HEK293 (cell line): ENCODE measurements at regions not wholly inside any gene's neighbourhood (a gene's known extent, or its start where the extent isn't known, plus 50 kb on each side); places are given as distances from the start of the nearest gene placed in this dataset.
A peak's percentile ranks its signal among the peaks of the same experiment; 100 is the strongest.

Experiments used
- CTCF ChIA-PET: fragments of 350-600 bp; formaldehyde crosslinking; extraction: SDS; loops from one replicate; lab custom pipeline; 2021; ENCODE audit warnings: antibody characterized with exemption; lab: Yijun Ruan, JAX
- POLR2A ChIA-PET: fragments of 300-600 bp; formaldehyde crosslinking; extraction: SDS; loops from one replicate; lab custom pipeline; 2020; ENCODE audit warnings: antibody characterized with exemption, inconsistent platforms; lab: Yijun Ruan, JAX
- H3K27ac ChIP-seq: fragments of 200-500 bp; sonication (Bioruptor generic); 2 replicates; pipeline ENCODE4 v1.5.1; 2014; ENCODE audit warnings: low read depth, low read length, control low read depth, inconsistent platforms; ENCODE audit errors: extremely low read depth
- H3K36me3 ChIP-seq, 2 experiments: fragments of 200-500 bp in 1 of 2; sonication (Bioruptor generic) in 1 of 2; 1 replicate in 1 of 2; 2 replicates in 1 of 2; pipeline ENCODE4 v1.5.1; 2014 to 2017; ENCODE audit warnings: inconsistent platforms in 2 of 2, low read length in 2 of 2; ENCODE audit not compliant: control insufficient read depth in 2 of 2, insufficient read depth in 1 of 2
- H3K4me1 ChIP-seq: fragments of 200-500 bp; sonication (Bioruptor generic); 2 replicates; pipeline ENCODE4 v1.5.1; 2014; ENCODE audit warnings: mild to moderate bottlenecking, low read length, inconsistent platforms; ENCODE audit not compliant: control insufficient read depth, insufficient read depth
- H3K4me3 ChIP-seq: 2 replicates; pipeline ENCODE4 v1.5.1; 2011; ENCODE audit warnings: low read depth, mild to moderate bottlenecking, control low read depth, low read length, moderate library complexity
- H3K9me3 ChIP-seq: fragments of 200-500 bp; sonication (Bioruptor generic); 2 replicates; pipeline ENCODE4 v1.5.1; 2014; ENCODE audit warnings: low read depth, low read length, inconsistent platforms; ENCODE audit not compliant: control insufficient read depth, insufficient read depth
- GLIS1 ChIP-seq: fragments of 450-650 bp; formaldehyde crosslinking; IDR thresholded peaks from 2 replicates; pipeline ENCODE4 v1.5.1; 2016; ENCODE audit warnings: missing biosample characterization, missing genetic modification characterization
- GLIS2 ChIP-seq: fragments of 450-650 bp; formaldehyde crosslinking; IDR thresholded peaks from 2 replicates; pipeline ENCODE4 v1.5.1; 2016; ENCODE audit warnings: missing biosample characterization, missing genetic modification characterization
- WT1 ChIP-seq: fragments of 450-650 bp; formaldehyde crosslinking; IDR thresholded peaks from 2 replicates; pipeline ENCODE4 v1.5.1; 2016; ENCODE audit warnings: missing biosample characterization, missing genetic modification characterization
- ZBTB48 ChIP-seq: fragments of 450-650 bp; formaldehyde crosslinking; IDR thresholded peaks from 2 replicates; pipeline ENCODE4 v1.5.1; 2016; ENCODE audit warnings: missing biosample characterization, missing genetic modification characterization
- ZIC2 ChIP-seq: fragments of 450-650 bp; formaldehyde crosslinking; IDR thresholded peaks from 2 replicates; pipeline ENCODE4 v1.5.1; 2016; ENCODE audit warnings: missing biosample characterization, missing genetic modification characterization
- ZNF140 ChIP-seq: fragments of 450-650 bp; formaldehyde crosslinking; IDR thresholded peaks from 2 replicates; pipeline ENCODE4 v1.5.1; 2016; ENCODE audit warnings: missing biosample characterization, missing genetic modification characterization
- ZNF155 ChIP-seq: fragments of 450-650 bp; formaldehyde crosslinking; IDR thresholded peaks from 2 replicates; pipeline ENCODE4 v1.5.1; 2016; ENCODE audit warnings: missing biosample characterization, missing genetic modification characterization
- ZNF292 ChIP-seq: fragments of 450-650 bp; formaldehyde crosslinking; IDR thresholded peaks from 2 replicates; pipeline ENCODE4 v1.5.1; 2016; ENCODE audit warnings: low read depth, missing biosample characterization, missing genetic modification characterization, borderline replicate concordance
- ZNF311 ChIP-seq: fragments of 450-650 bp; formaldehyde crosslinking; IDR thresholded peaks from 2 replicates; pipeline ENCODE4 v1.5.1; 2017; ENCODE audit warnings: missing biosample characterization, missing genetic modification characterization, borderline replicate concordance
- ZNF391 ChIP-seq: fragments of 450-650 bp; formaldehyde crosslinking; IDR thresholded peaks from 2 replicates; pipeline ENCODE4 v1.5.1; 2016; ENCODE audit warnings: low read depth, missing biosample characterization, missing genetic modification characterization, borderline replicate concordance
- ZNF433 ChIP-seq: fragments of 450-650 bp; formaldehyde crosslinking; IDR thresholded peaks from 2 replicates; pipeline ENCODE4 v1.5.1; 2016; ENCODE audit warnings: missing biosample characterization, missing genetic modification characterization, low read depth
- ZXDB ChIP-seq: fragments of 450-650 bp; formaldehyde crosslinking; IDR thresholded peaks from 2 replicates; pipeline ENCODE4 v1.5.1; 2016; ENCODE audit warnings: missing biosample characterization, missing genetic modification characterization
- TF ChIP-seq, protein P1 (sequence below): fragments of 450-650 bp; formaldehyde crosslinking; IDR thresholded peaks from 2 replicates; pipeline ENCODE4 v1.5.1; 2016; ENCODE audit warnings: missing biosample characterization, missing genetic modification characterization
- TF ChIP-seq, protein P2 (sequence below): fragments of 450-650 bp; formaldehyde crosslinking; IDR thresholded peaks from 2 replicates; pipeline ENCODE4 v1.5.1; 2016; ENCODE audit warnings: missing biosample characterization, missing genetic modification characterization, borderline replicate concordance
- TF ChIP-seq, protein P3 (sequence below): fragments of 450-650 bp; formaldehyde crosslinking; IDR thresholded peaks from 2 replicates; pipeline ENCODE4 v1.5.1; 2016; ENCODE audit warnings: missing biosample characterization, missing genetic modification characterization
- TF ChIP-seq, protein P4 (sequence below): fragments of 450-650 bp; formaldehyde crosslinking; IDR thresholded peaks from 2 replicates; pipeline ENCODE4 v1.5.1; 2016; ENCODE audit warnings: missing biosample characterization, missing genetic modification characterization
- TF ChIP-seq, protein P5 (sequence below): fragments of 450-650 bp; formaldehyde crosslinking; IDR thresholded peaks from 2 replicates; pipeline ENCODE4 v1.5.1; 2016; ENCODE audit warnings: missing biosample characterization, missing genetic modification characterization
- TF ChIP-seq, protein P6 (sequence below): fragments of 450-650 bp; formaldehyde crosslinking; IDR thresholded peaks from 2 replicates; pipeline ENCODE4 v1.5.1; 2016; ENCODE audit warnings: missing biosample characterization, missing genetic modification characterization, low read depth
- TF ChIP-seq, protein P7 (sequence below): fragments of 450-650 bp; formaldehyde crosslinking; IDR thresholded peaks from 2 replicates; pipeline ENCODE4 v1.5.1; 2016; ENCODE audit warnings: missing biosample characterization, missing genetic modification characterization
- TF ChIP-seq, protein P8 (sequence below): fragments of 450-650 bp; formaldehyde crosslinking; IDR thresholded peaks from 2 replicates; pipeline ENCODE4 v1.5.1; 2017; ENCODE audit warnings: missing biosample characterization, mild to moderate bottlenecking, missing genetic modification characterization, moderate library complexity

DNA sequence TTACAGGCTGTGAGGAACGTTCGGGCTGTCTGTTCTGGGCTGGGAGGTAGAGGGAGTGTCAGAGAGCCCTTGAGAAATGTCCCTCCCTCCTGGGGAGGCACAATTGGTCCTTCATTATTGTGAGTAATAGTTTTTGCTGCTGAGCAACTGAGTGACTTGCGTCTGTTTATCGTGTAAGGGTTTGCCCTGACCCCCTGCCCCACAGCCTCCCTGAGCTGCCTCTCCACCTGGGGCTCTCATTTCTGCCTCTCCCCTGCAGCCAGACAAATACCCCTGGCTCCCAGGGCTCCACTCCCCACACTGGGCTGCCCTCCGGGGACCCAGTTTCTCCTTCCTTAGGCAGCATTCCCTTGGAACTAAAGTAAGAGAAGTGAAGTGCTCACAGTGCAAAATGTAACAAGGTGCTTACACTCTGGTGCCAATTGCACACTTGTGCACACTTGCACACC is 174.9 kb upstream of the MVB12B start:
- CTCF ChIA-PET: interaction anchor here (0.5 to 0.7 kb wide), 4 partner anchors 11 to 309 kb away, joined by 3 read pairs; no protein-coding TSS in a partner anchor
- POLR2A ChIA-PET: no interaction called here
- TF ChIP-seq, protein P1, sequence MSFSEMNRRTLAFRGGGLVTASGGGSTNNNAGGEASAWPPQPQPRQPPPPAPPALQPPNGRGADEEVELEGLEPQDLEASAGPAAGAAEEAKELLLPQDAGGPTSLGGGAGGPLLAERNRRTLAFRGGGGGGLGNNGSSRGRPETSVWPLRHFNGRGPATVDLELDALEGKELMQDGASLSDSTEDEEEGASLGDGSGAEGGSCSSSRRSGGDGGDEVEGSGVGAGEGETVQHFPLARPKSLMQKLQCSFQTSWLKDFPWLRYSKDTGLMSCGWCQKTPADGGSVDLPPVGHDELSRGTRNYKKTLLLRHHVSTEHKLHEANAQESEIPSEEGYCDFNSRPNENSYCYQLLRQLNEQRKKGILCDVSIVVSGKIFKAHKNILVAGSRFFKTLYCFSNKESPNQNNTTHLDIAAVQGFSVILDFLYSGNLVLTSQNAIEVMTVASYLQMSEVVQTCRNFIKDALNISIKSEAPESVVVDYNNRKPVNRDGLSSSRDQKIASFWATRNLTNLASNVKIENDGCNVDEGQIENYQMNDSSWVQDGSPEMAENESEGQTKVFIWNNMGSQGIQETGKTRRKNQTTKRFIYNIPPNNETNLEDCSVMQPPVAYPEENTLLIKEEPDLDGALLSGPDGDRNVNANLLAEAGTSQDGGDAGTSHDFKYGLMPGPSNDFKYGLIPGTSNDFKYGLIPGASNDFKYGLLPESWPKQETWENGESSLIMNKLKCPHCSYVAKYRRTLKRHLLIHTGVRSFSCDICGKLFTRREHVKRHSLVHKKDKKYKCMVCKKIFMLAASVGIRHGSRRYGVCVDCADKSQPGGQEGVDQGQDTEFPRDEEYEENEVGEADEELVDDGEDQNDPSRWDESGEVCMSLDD: no peak
- peak; percentile 85 for TF ChIP-seq ZIC2 (tag by site-specific recombination)
- TF ChIP-seq WT1 (tag by site-specific recombination): peak; percentile 97
- TF ChIP-seq, protein P2, sequence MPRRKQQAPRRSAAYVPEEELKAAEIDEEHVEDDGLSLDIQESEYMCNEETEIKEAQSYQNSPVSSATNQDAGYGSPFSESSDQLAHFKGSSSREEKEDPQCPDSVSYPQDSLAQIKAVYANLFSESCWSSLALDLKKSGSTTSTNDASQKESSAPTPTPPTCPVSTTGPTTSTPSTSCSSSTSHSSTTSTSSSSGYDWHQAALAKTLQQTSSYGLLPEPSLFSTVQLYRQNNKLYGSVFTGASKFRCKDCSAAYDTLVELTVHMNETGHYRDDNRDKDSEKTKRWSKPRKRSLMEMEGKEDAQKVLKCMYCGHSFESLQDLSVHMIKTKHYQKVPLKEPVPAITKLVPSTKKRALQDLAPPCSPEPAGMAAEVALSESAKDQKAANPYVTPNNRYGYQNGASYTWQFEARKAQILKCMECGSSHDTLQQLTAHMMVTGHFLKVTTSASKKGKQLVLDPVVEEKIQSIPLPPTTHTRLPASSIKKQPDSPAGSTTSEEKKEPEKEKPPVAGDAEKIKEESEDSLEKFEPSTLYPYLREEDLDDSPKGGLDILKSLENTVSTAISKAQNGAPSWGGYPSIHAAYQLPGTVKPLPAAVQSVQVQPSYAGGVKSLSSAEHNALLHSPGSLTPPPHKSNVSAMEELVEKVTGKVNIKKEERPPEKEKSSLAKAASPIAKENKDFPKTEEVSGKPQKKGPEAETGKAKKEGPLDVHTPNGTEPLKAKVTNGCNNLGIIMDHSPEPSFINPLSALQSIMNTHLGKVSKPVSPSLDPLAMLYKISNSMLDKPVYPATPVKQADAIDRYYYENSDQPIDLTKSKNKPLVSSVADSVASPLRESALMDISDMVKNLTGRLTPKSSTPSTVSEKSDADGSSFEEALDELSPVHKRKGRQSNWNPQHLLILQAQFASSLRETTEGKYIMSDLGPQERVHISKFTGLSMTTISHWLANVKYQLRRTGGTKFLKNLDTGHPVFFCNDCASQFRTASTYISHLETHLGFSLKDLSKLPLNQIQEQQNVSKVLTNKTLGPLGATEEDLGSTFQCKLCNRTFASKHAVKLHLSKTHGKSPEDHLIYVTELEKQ: no peak
- TF ChIP-seq ZNF311 (tag by site-specific recombination): no peak
- TF ChIP-seq ZXDB (tag by site-specific recombination): no peak
- TF ChIP-seq, protein P3, sequence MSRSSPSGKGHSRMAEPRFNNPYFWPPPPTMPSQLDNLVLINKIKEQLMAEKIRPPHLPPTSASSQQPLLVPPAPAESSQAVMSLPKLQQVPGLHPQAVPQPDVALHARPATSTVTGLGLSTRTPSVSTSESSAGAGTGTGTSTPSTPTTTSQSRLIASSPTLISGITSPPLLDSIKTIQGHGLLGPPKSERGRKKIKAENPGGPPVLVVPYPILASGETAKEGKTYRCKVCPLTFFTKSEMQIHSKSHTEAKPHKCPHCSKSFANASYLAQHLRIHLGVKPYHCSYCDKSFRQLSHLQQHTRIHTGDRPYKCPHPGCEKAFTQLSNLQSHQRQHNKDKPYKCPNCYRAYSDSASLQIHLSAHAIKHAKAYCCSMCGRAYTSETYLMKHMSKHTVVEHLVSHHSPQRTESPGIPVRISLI: no peak
- no peak for TF ChIP-seq ZNF391 (tag by site-specific recombination)
- no peak for TF ChIP-seq ZNF292 (tag by site-specific recombination)
- TF ChIP-seq, protein P4, sequence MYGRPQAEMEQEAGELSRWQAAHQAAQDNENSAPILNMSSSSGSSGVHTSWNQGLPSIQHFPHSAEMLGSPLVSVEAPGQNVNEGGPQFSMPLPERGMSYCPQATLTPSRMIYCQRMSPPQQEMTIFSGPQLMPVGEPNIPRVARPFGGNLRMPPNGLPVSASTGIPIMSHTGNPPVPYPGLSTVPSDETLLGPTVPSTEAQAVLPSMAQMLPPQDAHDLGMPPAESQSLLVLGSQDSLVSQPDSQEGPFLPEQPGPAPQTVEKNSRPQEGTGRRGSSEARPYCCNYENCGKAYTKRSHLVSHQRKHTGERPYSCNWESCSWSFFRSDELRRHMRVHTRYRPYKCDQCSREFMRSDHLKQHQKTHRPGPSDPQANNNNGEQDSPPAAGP (tag by site-specific recombination): no peak
- no peak for TF ChIP-seq ZNF155 (tag by site-specific recombination)
- TF ChIP-seq, protein P5, sequence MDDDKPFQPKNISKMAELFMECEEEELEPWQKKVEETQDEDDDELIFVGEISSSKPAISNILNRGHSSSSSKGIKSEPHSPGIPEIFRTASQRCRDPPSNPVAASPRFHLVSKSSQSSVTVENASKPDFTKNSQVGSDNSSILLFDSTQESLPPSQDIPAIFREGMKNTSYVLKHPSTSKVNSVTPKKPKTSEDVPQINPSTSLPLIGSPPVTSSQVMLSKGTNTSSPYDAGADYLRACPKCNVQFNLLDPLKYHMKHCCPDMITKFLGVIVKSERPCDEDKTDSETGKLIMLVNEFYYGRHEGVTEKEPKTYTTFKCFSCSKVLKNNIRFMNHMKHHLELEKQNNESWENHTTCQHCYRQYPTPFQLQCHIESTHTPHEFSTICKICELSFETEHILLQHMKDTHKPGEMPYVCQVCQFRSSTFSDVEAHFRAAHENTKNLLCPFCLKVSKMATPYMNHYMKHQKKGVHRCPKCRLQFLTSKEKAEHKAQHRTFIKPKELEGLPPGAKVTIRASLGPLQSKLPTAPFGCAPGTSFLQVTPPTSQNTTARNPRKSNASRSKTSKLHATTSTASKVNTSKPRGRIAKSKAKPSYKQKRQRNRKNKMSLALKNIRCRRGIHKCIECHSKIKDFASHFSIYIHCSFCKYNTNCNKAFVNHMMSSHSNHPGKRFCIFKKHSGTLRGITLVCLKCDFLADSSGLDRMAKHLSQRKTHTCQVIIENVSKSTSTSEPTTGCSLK: no peak
- TF ChIP-seq, protein P6, sequence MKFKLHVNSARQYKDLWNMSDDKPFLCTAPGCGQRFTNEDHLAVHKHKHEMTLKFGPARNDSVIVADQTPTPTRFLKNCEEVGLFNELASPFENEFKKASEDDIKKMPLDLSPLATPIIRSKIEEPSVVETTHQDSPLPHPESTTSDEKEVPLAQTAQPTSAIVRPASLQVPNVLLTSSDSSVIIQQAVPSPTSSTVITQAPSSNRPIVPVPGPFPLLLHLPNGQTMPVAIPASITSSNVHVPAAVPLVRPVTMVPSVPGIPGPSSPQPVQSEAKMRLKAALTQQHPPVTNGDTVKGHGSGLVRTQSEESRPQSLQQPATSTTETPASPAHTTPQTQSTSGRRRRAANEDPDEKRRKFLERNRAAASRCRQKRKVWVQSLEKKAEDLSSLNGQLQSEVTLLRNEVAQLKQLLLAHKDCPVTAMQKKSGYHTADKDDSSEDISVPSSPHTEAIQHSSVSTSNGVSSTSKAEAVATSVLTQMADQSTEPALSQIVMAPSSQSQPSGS (tag by site-specific recombination): no peak
- TF ChIP-seq, protein P7, sequence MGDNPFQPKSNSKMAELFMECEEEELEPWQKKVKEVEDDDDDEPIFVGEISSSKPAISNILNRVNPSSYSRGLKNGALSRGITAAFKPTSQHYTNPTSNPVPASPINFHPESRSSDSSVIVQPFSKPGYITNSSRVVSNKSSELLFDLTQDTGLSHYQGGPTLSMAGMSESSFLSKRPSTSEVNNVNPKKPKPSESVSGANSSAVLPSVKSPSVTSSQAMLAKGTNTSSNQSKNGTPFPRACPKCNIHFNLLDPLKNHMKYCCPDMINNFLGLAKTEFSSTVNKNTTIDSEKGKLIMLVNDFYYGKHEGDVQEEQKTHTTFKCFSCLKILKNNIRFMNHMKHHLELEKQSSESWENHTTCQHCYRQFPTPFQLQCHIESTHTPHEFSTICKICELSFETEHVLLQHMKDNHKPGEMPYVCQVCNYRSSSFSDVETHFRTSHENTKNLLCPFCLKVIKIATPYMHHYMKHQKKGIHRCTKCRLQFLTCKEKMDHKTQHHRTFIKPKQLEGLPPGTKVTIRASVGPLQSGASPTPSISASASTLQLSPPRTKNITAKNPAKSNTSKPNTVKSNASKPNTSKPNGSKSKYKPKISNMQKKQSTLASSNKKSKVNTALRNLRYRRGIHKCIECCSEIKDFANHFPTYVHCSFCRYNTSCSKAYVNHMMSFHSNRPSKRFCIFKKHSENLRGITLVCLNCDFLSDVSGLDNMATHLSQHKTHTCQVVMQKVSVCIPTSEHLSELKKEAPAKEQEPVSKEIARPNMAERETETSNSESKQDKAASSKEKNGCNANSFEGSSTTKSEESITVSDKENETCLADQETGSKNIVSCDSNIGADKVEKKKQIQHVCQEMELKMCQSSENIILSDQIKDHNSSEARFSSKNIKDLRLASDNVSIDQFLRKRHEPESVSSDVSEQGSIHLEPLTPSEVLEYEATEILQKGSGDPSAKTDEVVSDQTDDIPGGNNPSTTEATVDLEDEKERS (tag by site-specific recombination): no peak
- TF ChIP-seq ZBTB48 (tag by site-specific recombination): peak; percentile 44; the same call in 1 of the 2 replicates
- TF ChIP-seq ZNF140 (tag by site-specific recombination): no peak
- peak; percentile 44; the same call in 1 of the 2 replicates for TF ChIP-seq GLIS2
- no peak for TF ChIP-seq ZNF433 (tag by site-specific recombination)
- TF ChIP-seq, protein P8, sequence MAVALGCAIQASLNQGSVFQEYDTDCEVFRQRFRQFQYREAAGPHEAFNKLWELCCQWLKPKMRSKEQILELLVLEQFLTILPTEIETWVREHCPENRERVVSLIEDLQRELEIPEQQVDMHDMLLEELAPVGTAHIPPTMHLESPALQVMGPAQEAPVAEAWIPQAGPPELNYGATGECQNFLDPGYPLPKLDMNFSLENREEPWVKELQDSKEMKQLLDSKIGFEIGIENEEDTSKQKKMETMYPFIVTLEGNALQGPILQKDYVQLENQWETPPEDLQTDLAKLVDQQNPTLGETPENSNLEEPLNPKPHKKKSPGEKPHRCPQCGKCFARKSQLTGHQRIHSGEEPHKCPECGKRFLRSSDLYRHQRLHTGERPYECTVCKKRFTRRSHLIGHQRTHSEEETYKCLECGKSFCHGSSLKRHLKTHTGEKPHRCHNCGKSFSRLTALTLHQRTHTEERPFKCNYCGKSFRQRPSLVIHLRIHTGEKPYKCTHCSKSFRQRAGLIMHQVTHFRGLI: no peak
- TF ChIP-seq GLIS1 (tag by site-specific recombination): peak; percentile 89

More for the DNA sequence above, 174.9 kb upstream of the MVB12B start:
- H3K4me3 ChIP-seq: no peak overlapping the region
- no peaks in the 10 kb centered on the region for H3K9me3 ChIP-seq
- peak overlapping the region; percentile 6; the same call in 1 of the 2 replicates for H3K27ac ChIP-seq
- H3K36me3 ChIP-seq: no peaks in the 10 kb centered on the region
- H3K4me1 ChIP-seq: peaks cover 5% of the 10 kb centered on the region; the same call in 1 of the 2 replicates
